ENCODE measurements at regions not wholly inside any gene's neighbourhood (a gene's known extent, or its start where the extent isn't known, plus 50 kb on each side); places are given as distances from the start of the nearest gene placed in this dataset.
A peak's percentile ranks its signal among the peaks of the same experiment; 100 is the strongest.

GRCh38 chr4:14865031-14865366, 137.3 kb upstream of the CPEB2 start:
- DNase-seq, result no peak

GRCh38 chr4:14865804-14866203, 136.5 kb upstream of the CPEB2 start:
- DNase-seq, result no peak

- DNase-seq, result no peak
Observed at GRCh38 chr4:14867847-14868246, 134.4 kb upstream of the CPEB2 start.

GRCh38 chr4:14868426-14869395, 133.6 kb upstream of the CPEB2 start:
- no peak for DNase-seq

GRCh38 chr4:14871676-14872430, 130.4 kb upstream of the CPEB2 start:
- peak in 2 of 5 experiments; percentile 18 to 27 for DNase-seq

GRCh38 chr4:14874990-14875389, 127.3 kb upstream of the CPEB2 start:
- DNase-seq, result no peak

GRCh38 chr4:14877246-14878225, 124.7 kb upstream of the CPEB2 start:
- DNase-seq, result peak in 1 of 5 experiments; percentile 39

GRCh38 chr4:14878681-14879080, 123.6 kb upstream of the CPEB2 start:
- DNase-seq, result no peak

GRCh38 chr4:14879683-14880082, 122.6 kb upstream of the CPEB2 start:
- DNase-seq, result no peak

GRCh38 chr4:14880805-14881204, 121.5 kb upstream of the CPEB2 start:
- no peak for DNase-seq

GRCh38 chr4:14883166-14883565, 119.1 kb upstream of the CPEB2 start:
- no peak for DNase-seq

- DNase-seq, result no peak
Observed at GRCh38 chr4:14883661-14884060, 118.6 kb upstream of the CPEB2 start.

- no peak for DNase-seq
Observed at GRCh38 chr4:14887842-14888433, 114.3 kb upstream of the CPEB2 start.

- no peak for DNase-seq
Observed at GRCh38 chr4:14888790-14889572, 113.3 kb upstream of the CPEB2 start.

- DNase-seq, result no peak
Observed at GRCh38 chr4:14892563-14892962, 109.7 kb upstream of the CPEB2 start.

GRCh38 chr4:14893713-14894112, 108.6 kb upstream of the CPEB2 start:
- DNase-seq, result no peak

GRCh38 chr4:14894392-14895292, 107.6 kb upstream of the CPEB2 start:
- no peak for DNase-seq

- no peak for DNase-seq
Observed at GRCh38 chr4:14896656-14897175, 105.6 kb upstream of the CPEB2 start.

GRCh38 chr4:14897217-14897616, 105.1 kb upstream of the CPEB2 start:
- no peak for DNase-seq

- DNase-seq, result no peak
Observed at GRCh38 chr4:14898989-14899388, 103.3 kb upstream of the CPEB2 start.
